ENCODE measurements at regions not wholly inside any gene's neighbourhood (a gene's known extent, or its start where the extent isn't known, plus 50 kb on each side); places are given as distances from the start of the nearest gene placed in this dataset.

- ATAC-seq (ENCODE audit: low FRiP score) = no peak
- no peak for TF ChIP-seq CTCF (IDR thresholded peaks at IDR 0.05)
Observed at GRCh38 chr6:113610377-113610988, 246.7 kb upstream of the MARCKS start.

GRCh38 chr6:113616701-113617274 is 240.4 kb upstream of the MARCKS start:
- TF ChIP-seq CTCF (IDR thresholded peaks at IDR 0.05) = no peak
- no peak for ATAC-seq (ENCODE audit: low FRiP score)

More at GRCh38 chr6:113610377-113610988, 246.7 kb upstream of the MARCKS start:
- no peak for DNase-seq (ENCODE audit: low spot score)

GRCh38 chr6:113619077-113619476 is 238.1 kb upstream of the MARCKS start:
- ATAC-seq (ENCODE audit: low FRiP score) (no peak), DNase-seq (ENCODE audit: low spot score) (no peak)
- no peak for TF ChIP-seq CTCF (IDR thresholded peaks at IDR 0.05)

More at GRCh38 chr6:113616701-113617274, 240.4 kb upstream of the MARCKS start:
- DNase-seq (ENCODE audit: low spot score) = no peak

- DNase-seq (ENCODE audit: low spot score) = no peak
- no peak for ATAC-seq (ENCODE audit: low FRiP score)
- no peak for TF ChIP-seq CTCF (IDR thresholded peaks at IDR 0.05)
Observed at GRCh38 chr6:113620386-113620785, 236.8 kb upstream of the MARCKS start.

- ATAC-seq (ENCODE audit: low FRiP score) = no peak
- DNase-seq (ENCODE audit: low spot score) = no peak
Observed at GRCh38 chr6:113622254-113622653, 234.9 kb upstream of the MARCKS start.

GRCh38 chr6:113623129-113623528 is 234.0 kb upstream of the MARCKS start:
- ATAC-seq (ENCODE audit: low FRiP score) = no peak

More at GRCh38 chr6:113622254-113622653, 234.9 kb upstream of the MARCKS start:
- TF ChIP-seq CTCF (IDR thresholded peaks at IDR 0.05) = no peak

More at GRCh38 chr6:113623129-113623528, 234.0 kb upstream of the MARCKS start:
- DNase-seq (ENCODE audit: low spot score) = no peak
- no peak for TF ChIP-seq CTCF (IDR thresholded peaks at IDR 0.05)
